Mucosa of descending colon (tissue), 3 donors: ENCODE measurements at regions not wholly inside any gene's neighbourhood (a gene's known extent, or its start where the extent isn't known, plus 50 kb on each side); places are given as distances from the start of the nearest gene placed in this dataset.
A peak's percentile ranks its signal among the peaks of the same experiment; 100 is the strongest.

ENCODE experiments used
- ATAC-seq: fragments of 200-7000 bp; cut with Tn5 transposase; one replicate; pipeline ENCODE4 v1.9.1; 2020; ENCODE audit warnings: mild to moderate bottlenecking, moderate library complexity
- DNase-seq, 3 donors: peaks; one replicate each; pipeline ENCODE4 v3.0.0-alpha.2; 2020
- H3K36me3 ChIP-seq: fragments of 200-600 bp; one replicate; pipeline ENCODE4 v1.8.0; 2021; ENCODE audit warnings: low read depth, mild to moderate bottlenecking
- H3K4me1 ChIP-seq: fragments of 200-600 bp; one replicate; pipeline ENCODE4 v1.8.0; 2021; ENCODE audit warnings: low read depth, mild to moderate bottlenecking
- H3K4me3 ChIP-seq: fragments of 200-600 bp; one replicate; pipeline ENCODE4 v1.8.0; 2021; ENCODE audit warnings: mild to moderate bottlenecking
- H3K9me3 ChIP-seq: fragments of 200-600 bp; one replicate; pipeline ENCODE4 v1.8.0; 2021; ENCODE audit warnings: mild to moderate bottlenecking
- CTCF ChIP-seq: fragments of 200-600 bp; IDR thresholded peaks from one replicate; pipeline ENCODE4 v1.8.0; 2022; ENCODE audit warnings: antibody characterized with exemption, mild to moderate bottlenecking
- intact Hi-C, 2 donors: fragments of 100-400 bp; cut with DNase I in 1 of 2; cut with micrococcal nuclease in 1 of 2; formaldehyde crosslinking; loops; one replicate each; pipeline versions ENCODE4 v1.11.0 to v1.11.1; 2022; cut with DNase I, micrococcal nuclease
- donor health status: DM: no; HTN: no; CAD: no; lungs with moderate emphysema.
- donor health status: DM: no; HTN: no; CAD: no.
- donor health status: DM: no; HTN: yes; CAD: no.

GRCh38 chr10:89853781-89854191 is 152.4 kb downstream of the KIF20B start:
- no peak for DNase-seq
- intact Hi-C loops: no loop called here
- no peak for TF ChIP-seq CTCF
- H3K4me1 ChIP-seq: no peaks in the 10 kb centered on the region
- H3K4me3 ChIP-seq: no peak overlapping the region
- ATAC-seq: no peak
- no peaks in the 10 kb centered on the region for H3K9me3 ChIP-seq
- H3K36me3 ChIP-seq: no peaks in the 10 kb centered on the region

- intact Hi-C loops: no loop called here
- DNase-seq: no peak
- H3K4me3 ChIP-seq: no peak overlapping the region
Observed at GRCh38 chr10:89857431-89858042, 156.1 kb downstream of the KIF20B start.

GRCh38 chr10:89861199-89861573 is 159.8 kb downstream of the KIF20B start:
- ATAC-seq (no peak), DNase-seq (no peak)
- Histone ChIP-seq H3K9me3 (no peaks in the 10 kb centered on the region), H3K4me3 (no peak overlapping the region), H3K36me3 (no peaks in the 10 kb centered on the region), H3K4me1 (no peaks in the 10 kb centered on the region)
- intact Hi-C loops: no loop called here
- TF ChIP-seq CTCF: no peak

More at GRCh38 chr10:89857431-89858042, 156.1 kb downstream of the KIF20B start:
- Histone ChIP-seq H3K36me3 (no peaks in the 10 kb centered on the region), H3K9me3 (no peaks in the 10 kb centered on the region), H3K4me1 (no peaks in the 10 kb centered on the region)
- ATAC-seq: no peak
- TF ChIP-seq CTCF: no peak

- intact Hi-C loops: no loop called here
- Histone ChIP-seq H3K36me3 (no peaks in the 10 kb centered on the region), H3K9me3 (no peaks in the 10 kb centered on the region), H3K4me3 (no peak overlapping the region), H3K4me1 (no peaks in the 10 kb centered on the region)
- peak; percentile 68 for ATAC-seq
- no peak for DNase-seq
- TF ChIP-seq CTCF: no peak
Observed at GRCh38 chr10:89861584-89862301, 160.4 kb downstream of the KIF20B start.

GRCh38 chr10:89867964-89868363 is 166.6 kb downstream of the KIF20B start:
- intact Hi-C loops: no loop called here
- no peaks in the 10 kb centered on the region for H3K4me1 ChIP-seq
- no peak for TF ChIP-seq CTCF
- H3K36me3 ChIP-seq: no peaks in the 10 kb centered on the region
- DNase-seq: no peak
- no peaks in the 10 kb centered on the region for H3K9me3 ChIP-seq
- H3K4me3 ChIP-seq: no peak overlapping the region
- no peak for ATAC-seq
